Right ventricle myocardium inferior (tissue), 1 donor: ENCODE measurements at regions not wholly inside any gene's neighbourhood (a gene's known extent, or its start where the extent isn't known, plus 50 kb on each side); places are given as distances from the start of the nearest gene placed in this dataset.
"Not testable (repeated sequence)": the region's sequence is repeated elsewhere in the genome, so short reads cannot be mapped to it uniquely, and the experiment has no call there.

Experiments used
- ATAC-seq: fragments of 200-7000 bp; cut with Tn5 transposase; one replicate; pipeline ENCODE4 v1.9.1; 2020; ENCODE audit warnings: mild to moderate bottlenecking, moderate library complexity
- DNase-seq: peaks from one replicate; pipeline ENCODE4 v3.0.0; 2021; ENCODE audit errors: missing footprints
- intact Hi-C: fragments of 100-400 bp; cut with DNase I; formaldehyde crosslinking; loops from one replicate; pipeline ENCODE4 v1.11.0; 2022
- donor health status: DM: no; HTN: yes; CAD: no; lungs with severe emphysema.

- ATAC-seq (peak; percentile 79), DNase-seq (no peak)
- intact Hi-C loops = no loop called here
Observed at GRCh38 chr1:14338509-14338908, 260.0 kb upstream of the KAZN start.

- DNase-seq = no peak
- ATAC-seq = no peak
- intact Hi-C loops = no loop called here
Observed at GRCh38 chr1:14339288-14339687, 259.2 kb upstream of the KAZN start.

GRCh38 chr1:14340002-14340785 lies 258.3 kb upstream of the KAZN start:
- ATAC-seq (peak; percentile 63), DNase-seq (no peak)
- intact Hi-C loops = no loop called here

- intact Hi-C loops = no loop called here
- ATAC-seq = no peak
- no peak for DNase-seq
Observed at GRCh38 chr1:14341147-14341546, 257.3 kb upstream of the KAZN start.

- ATAC-seq = no peak
Observed at GRCh38 chr1:14345946-14346550, 252.4 kb upstream of the KAZN start.

GRCh38 chr1:14347186-14347585 lies 251.3 kb upstream of the KAZN start:
- ATAC-seq (no peak), DNase-seq (no peak)
- intact Hi-C loops = no loop called here

More at GRCh38 chr1:14345946-14346550, 252.4 kb upstream of the KAZN start:
- intact Hi-C loops = no loop called here
- DNase-seq = no peak

GRCh38 chr1:14347776-14348175 lies 250.7 kb upstream of the KAZN start:
- DNase-seq (no peak), ATAC-seq (no peak)
- intact Hi-C loops = no loop called here

GRCh38 chr1:14350197-14350596 lies 248.3 kb upstream of the KAZN start:
- intact Hi-C loops = no loop called here
- ATAC-seq = no peak
- no peak for DNase-seq

GRCh38 chr1:14352897-14353296 lies 245.6 kb upstream of the KAZN start:
- DNase-seq (no peak), ATAC-seq (no peak)
- intact Hi-C loops = no loop called here

GRCh38 chr1:14361005-14361404 lies 237.5 kb upstream of the KAZN start:
- intact Hi-C loops, ATAC-seq, DNase-seq: not testable (repeated sequence)

- no peak for DNase-seq
- no peak for ATAC-seq
- intact Hi-C loops = no loop called here
Observed at GRCh38 chr1:14362331-14362730, 236.2 kb upstream of the KAZN start.

GRCh38 chr1:14363036-14363590 lies 235.4 kb upstream of the KAZN start:
- intact Hi-C loops = no loop called here
- DNase-seq (no peak), ATAC-seq (no peak)

GRCh38 chr1:14363707-14364413 lies 234.6 kb upstream of the KAZN start:
- intact Hi-C loops = no loop called here
- DNase-seq (no peak), ATAC-seq (no peak)

- ATAC-seq (peak; percentile 81), DNase-seq (no peak)
- intact Hi-C loops = no loop called here
Observed at GRCh38 chr1:14365301-14365988, 233.0 kb upstream of the KAZN start.

GRCh38 chr1:14366091-14367018 lies 232.1 kb upstream of the KAZN start:
- DNase-seq (no peak), ATAC-seq (peak; percentile 66)
- intact Hi-C loops = no loop called here

- DNase-seq (no peak), ATAC-seq (no peak)
- intact Hi-C loops = no loop called here
Observed at GRCh38 chr1:14367451-14367850, 231.0 kb upstream of the KAZN start.

- DNase-seq = no peak
- intact Hi-C loops = no loop called here
- no peak for ATAC-seq
Observed at GRCh38 chr1:14369526-14370213, 228.8 kb upstream of the KAZN start.
